Thoracic aorta (tissue), 2 donors: ENCODE measurements at regions not wholly inside any gene's neighbourhood (a gene's known extent, or its start where the extent isn't known, plus 50 kb on each side); places are given as distances from the start of the nearest gene placed in this dataset.
A peak's percentile ranks its signal among the peaks of the same experiment; 100 is the strongest.

Experiments
- ATAC-seq: fragments of 150-250 bp; one replicate; pipeline ENCODE4 v1.8.0; 2017; ENCODE audit warnings: low read depth; ENCODE audit not compliant: insufficient number of reproducible peaks, low FRiP score
- DNase-seq: peaks from one replicate; pipeline ENCODE4 v3.0.0-alpha.2; 2020; ENCODE audit warnings: low spot score
- H3K27ac ChIP-seq, 2 donors: fragments of 200-600 bp; sonication (generic); 1 replicate in 1 of 2; 2 replicates in 1 of 2; pipeline ENCODE4 v1.5.1; 2016; ENCODE audit warnings: mild to moderate bottlenecking in 2 of 2, moderate library complexity in 2 of 2
- H3K27me3 ChIP-seq: fragments of 200-600 bp; sonication (generic); replicated peaks from 2 replicates; pipeline ENCODE4 v1.6.0; 2016; ENCODE audit warnings: mild to moderate bottlenecking; ENCODE audit not compliant: insufficient read depth
- H3K36me3 ChIP-seq: fragments of 200-600 bp; sonication (generic); one replicate; pipeline ENCODE4 v1.5.1; 2016
- H3K4me1 ChIP-seq, 2 donors: fragments of 200-600 bp; sonication (generic); 1 replicate in 1 of 2; 2 replicates in 1 of 2; pipeline versions ENCODE4 v1.5.1 to v1.6.0; 2016; ENCODE audit warnings: low read depth in 2 of 2, mild to moderate bottlenecking in 1 of 2; ENCODE audit not compliant: control insufficient read depth in 1 of 2
- H3K4me3 ChIP-seq: fragments of 200-600 bp; sonication (generic); 2 replicates; pipeline ENCODE4 v1.5.1; 2016; ENCODE audit warnings: mild to moderate bottlenecking
- H3K9me3 ChIP-seq: fragments of 200-600 bp; sonication (generic); 2 replicates; pipeline ENCODE4 v1.5.1; 2016
- TF ChIP-seq, protein P1 (sequence below): fragments of 200-600 bp; sonication (generic); IDR thresholded peaks from one replicate; pipeline ENCODE4 v1.5.1; 2019; ENCODE audit warnings: antibody characterized with exemption

DNA sequence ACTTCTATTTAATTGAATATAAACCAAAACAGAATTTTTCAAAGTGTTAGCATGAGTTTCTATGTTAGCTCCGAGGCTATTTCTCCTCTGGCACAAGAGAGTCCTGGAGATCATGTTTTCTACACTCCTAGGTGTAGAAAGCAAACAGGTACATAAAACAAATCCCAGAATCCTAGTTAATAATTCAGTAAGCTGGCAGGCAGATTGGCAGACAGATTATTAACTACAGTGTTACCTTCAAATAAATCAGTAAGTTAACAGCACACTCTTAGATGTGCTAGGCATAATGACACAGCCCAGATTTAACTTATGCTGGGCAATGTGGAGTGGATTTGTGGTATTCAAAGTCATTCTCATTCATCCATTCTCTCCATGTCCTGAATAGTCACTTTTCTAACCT lies 282.8 kb upstream of the RPS23 start:
- Histone ChIP-seq H3K4me1 (peaks cover 13 to 38% of the 10 kb centered on the region in 2 donors), H3K27me3 (no peaks in the 10 kb centered on the region), H3K4me3 (no peak overlapping the region), H3K27ac (peak overlapping the region; percentile 4 to 31), H3K36me3 (no peaks in the 10 kb centered on the region), H3K9me3 (no peaks in the 10 kb centered on the region)
- no peak for DNase-seq
- TF ChIP-seq, protein P1, sequence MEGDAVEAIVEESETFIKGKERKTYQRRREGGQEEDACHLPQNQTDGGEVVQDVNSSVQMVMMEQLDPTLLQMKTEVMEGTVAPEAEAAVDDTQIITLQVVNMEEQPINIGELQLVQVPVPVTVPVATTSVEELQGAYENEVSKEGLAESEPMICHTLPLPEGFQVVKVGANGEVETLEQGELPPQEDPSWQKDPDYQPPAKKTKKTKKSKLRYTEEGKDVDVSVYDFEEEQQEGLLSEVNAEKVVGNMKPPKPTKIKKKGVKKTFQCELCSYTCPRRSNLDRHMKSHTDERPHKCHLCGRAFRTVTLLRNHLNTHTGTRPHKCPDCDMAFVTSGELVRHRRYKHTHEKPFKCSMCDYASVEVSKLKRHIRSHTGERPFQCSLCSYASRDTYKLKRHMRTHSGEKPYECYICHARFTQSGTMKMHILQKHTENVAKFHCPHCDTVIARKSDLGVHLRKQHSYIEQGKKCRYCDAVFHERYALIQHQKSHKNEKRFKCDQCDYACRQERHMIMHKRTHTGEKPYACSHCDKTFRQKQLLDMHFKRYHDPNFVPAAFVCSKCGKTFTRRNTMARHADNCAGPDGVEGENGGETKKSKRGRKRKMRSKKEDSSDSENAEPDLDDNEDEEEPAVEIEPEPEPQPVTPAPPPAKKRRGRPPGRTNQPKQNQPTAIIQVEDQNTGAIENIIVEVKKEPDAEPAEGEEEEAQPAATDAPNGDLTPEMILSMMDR = no peak
- no peak for ATAC-seq

DNA sequence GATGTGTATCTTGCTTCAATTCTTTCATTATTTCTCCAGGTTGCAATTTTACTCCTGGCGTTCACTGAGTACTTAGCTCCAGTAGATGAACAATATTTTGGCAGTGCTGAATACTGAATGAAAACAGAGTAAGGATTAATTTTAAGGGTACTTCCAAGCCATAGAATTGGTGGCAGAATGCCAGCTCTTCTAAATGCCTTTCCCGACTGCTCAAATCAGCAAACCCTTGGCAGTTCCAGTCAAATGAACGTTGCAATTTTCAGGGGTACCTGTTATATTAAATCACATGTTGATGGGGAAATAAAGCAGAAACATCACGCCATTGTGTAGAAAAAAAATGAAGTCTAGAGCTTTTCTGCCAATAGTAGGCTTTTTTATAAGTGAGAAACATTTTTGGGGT lies 282.4 kb upstream of the RPS23 start:
- Histone ChIP-seq H3K9me3 (no peaks in the 10 kb centered on the region), H3K4me1 (peaks cover 13 to 42% of the 10 kb centered on the region in 2 donors), H3K36me3 (no peaks in the 10 kb centered on the region), H3K27me3 (no peaks in the 10 kb centered on the region), H3K27ac (peak overlapping the region; percentile 4 to 9), H3K4me3 (no peak overlapping the region)
- ATAC-seq = no peak
- TF ChIP-seq, protein P1 = no peak
- DNase-seq = no peak

DNA sequence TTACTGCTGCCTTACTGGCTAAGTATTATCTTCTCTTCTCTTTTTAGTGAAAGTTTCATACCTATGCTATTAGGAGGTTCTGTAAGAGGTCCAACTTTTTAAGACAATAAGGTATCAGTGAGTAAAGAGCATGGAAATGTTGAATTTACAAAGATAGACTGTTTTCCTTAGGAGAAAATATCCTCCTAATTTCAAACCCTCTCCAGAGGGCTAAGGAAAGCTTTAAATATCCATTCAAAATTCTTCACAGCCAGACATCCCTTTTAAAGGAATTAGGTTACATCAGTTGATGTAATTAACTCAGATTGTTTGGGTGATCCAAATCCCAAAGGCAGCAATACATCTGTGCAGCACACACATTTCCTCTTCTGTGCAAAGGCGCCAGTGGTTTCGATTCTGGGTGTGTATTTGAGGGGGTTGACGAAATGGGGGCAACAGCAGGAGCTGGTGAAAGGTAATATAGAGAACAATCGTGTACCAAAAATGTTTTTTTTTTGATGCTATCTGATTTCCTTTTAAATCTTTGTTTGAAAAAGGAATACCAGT lies 273.8 kb upstream of the RPS23 start:
- Histone ChIP-seq H3K9me3 (no peaks in the 10 kb centered on the region), H3K4me1 (peaks cover 19 to 64% of the 10 kb centered on the region in 2 donors), H3K27ac (peak overlapping the region; percentile 71 to 74), H3K4me3 (peak overlapping the region; percentile 56), H3K36me3 (no peaks in the 10 kb centered on the region), H3K27me3 (no peaks in the 10 kb centered on the region)
- no peak for ATAC-seq
- DNase-seq = no peak
- TF ChIP-seq, protein P1 = no peak

DNA sequence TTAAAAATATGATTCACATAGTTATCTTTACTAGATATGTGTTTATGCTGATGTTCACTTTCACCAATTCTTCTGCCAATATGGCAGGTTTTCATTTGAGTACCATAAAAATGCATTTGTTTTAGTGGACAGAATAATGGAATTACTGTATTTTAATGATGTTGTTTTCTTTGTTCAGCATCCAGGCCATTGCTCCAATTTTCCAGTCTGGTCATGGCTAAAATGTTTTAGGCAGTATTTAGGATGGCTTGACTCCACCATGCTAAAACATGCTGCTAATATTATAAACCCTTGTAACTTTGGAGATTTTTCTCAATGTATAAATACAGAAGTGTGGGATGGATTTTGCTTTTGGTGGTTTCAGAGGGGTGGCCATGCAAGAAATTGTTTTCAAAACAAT lies 273.0 kb upstream of the RPS23 start:
- H3K27me3 ChIP-seq = no peaks in the 10 kb centered on the region
- H3K4me3 ChIP-seq = no peak overlapping the region
- peak overlapping the region in 1 of 2 donors; percentile 74 for H3K27ac ChIP-seq
- no peaks in the 10 kb centered on the region for H3K36me3 ChIP-seq
- H3K9me3 ChIP-seq = no peaks in the 10 kb centered on the region
- TF ChIP-seq, protein P1 = no peak
- ATAC-seq (peak; percentile 26), DNase-seq (no peak)
- H3K4me1 ChIP-seq = peaks cover 19 to 62% of the 10 kb centered on the region in 2 donors

DNA sequence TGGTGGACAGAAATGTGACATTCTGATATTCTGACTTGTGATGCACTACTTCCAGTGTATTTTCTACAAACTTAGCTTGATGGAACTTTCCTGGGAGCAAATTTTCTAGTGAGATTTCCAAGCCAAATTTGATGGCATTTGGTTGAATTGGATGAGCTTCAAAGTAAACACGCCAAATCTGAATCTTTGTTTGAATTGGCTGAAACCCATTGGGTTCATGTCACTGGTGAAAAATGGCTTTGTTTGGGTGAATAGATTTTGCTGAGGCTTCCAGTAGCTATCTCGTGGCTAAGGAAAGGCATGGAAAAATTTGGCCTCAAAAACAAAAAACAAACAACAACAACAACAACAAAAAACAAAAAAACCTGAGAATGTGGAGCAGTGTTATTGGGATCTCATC lies 271.1 kb upstream of the RPS23 start:
- Histone ChIP-seq H3K4me1 (peaks cover 19 to 54% of the 10 kb centered on the region in 2 donors), H3K36me3 (no peaks in the 10 kb centered on the region), H3K4me3 (no peak overlapping the region), H3K27me3 (no peaks in the 10 kb centered on the region), H3K27ac (peak overlapping the region; percentile 47 to 74), H3K9me3 (no peaks in the 10 kb centered on the region)
- TF ChIP-seq, protein P1 = no peak
- ATAC-seq = no peak
- DNase-seq = no peak
